Activated naive CD8-positive, alpha-beta T cell treated with anti-CD3 and anti-CD28 coated beads, Interleukin-2, amount 50 U/mL, for 16 hours (primary cell): ENCODE measurements at regions not wholly inside any gene's neighbourhood (a gene's known extent, or its start where the extent isn't known, plus 50 kb on each side); places are given as distances from the start of the nearest gene placed in this dataset.

Experiments used
- DNase-seq: peaks from one replicate; pipeline ENCODE4 v3.0.0-alpha.2; 2020; ENCODE audit warnings: low read depth, low spot score

- DNase-seq = no peak
These were observed 661.7 kb downstream of the MCTP2 start for GRCh38 chr15:94893091-94893490.

- no peak for DNase-seq
These were observed 662.7 kb downstream of the MCTP2 start for GRCh38 chr15:94894056-94894455.

GRCh38 chr15:94909510-94909909 lies 678.1 kb downstream of the MCTP2 start:
- no peak for DNase-seq

GRCh38 chr15:94910166-94910565 lies 678.8 kb downstream of the MCTP2 start:
- no peak for DNase-seq

GRCh38 chr15:94912760-94913159 lies 681.4 kb downstream of the MCTP2 start:
- no peak for DNase-seq

GRCh38 chr15:94917068-94917467 lies 685.7 kb downstream of the MCTP2 start:
- DNase-seq = no peak

- DNase-seq = no peak
These were observed 690.6 kb downstream of the MCTP2 start for GRCh38 chr15:94921936-94922335.

- DNase-seq = no peak
These were observed 692.7 kb downstream of the MCTP2 start for GRCh38 chr15:94924057-94924456.

GRCh38 chr15:94924971-94925598 lies 693.7 kb downstream of the MCTP2 start:
- DNase-seq = no peak

- no peak for DNase-seq
These were observed 694.3 kb downstream of the MCTP2 start for GRCh38 chr15:94925680-94926079.

GRCh38 chr15:94927003-94927402 lies 695.6 kb downstream of the MCTP2 start:
- no peak for DNase-seq

GRCh38 chr15:94929282-94929681 lies 697.9 kb downstream of the MCTP2 start:
- DNase-seq = no peak

- no peak for DNase-seq
These were observed 699.1 kb downstream of the MCTP2 start for GRCh38 chr15:94930441-94930840.

- no peak for DNase-seq
These were observed 699.6 kb downstream of the MCTP2 start for GRCh38 chr15:94930960-94931359.

- no peak for DNase-seq
These were observed 703.1 kb downstream of the MCTP2 start for GRCh38 chr15:94934440-94934839.

- no peak for DNase-seq
These were observed 705.9 kb downstream of the MCTP2 start for GRCh38 chr15:94937242-94937641.

GRCh38 chr15:94943888-94944287 lies 712.5 kb downstream of the MCTP2 start:
- no peak for DNase-seq

GRCh38 chr15:94951538-94951937 lies 720.2 kb downstream of the MCTP2 start:
- DNase-seq = no peak

GRCh38 chr15:94963953-94964352 lies 732.6 kb downstream of the MCTP2 start:
- DNase-seq = no peak

- no peak for DNase-seq
These were observed 734.2 kb downstream of the MCTP2 start for GRCh38 chr15:94965593-94965992.

GRCh38 chr15:94968133-94968532 lies 736.8 kb downstream of the MCTP2 start:
- DNase-seq = no peak

- DNase-seq = no peak
These were observed 738.7 kb downstream of the MCTP2 start for GRCh38 chr15:94970096-94970495.

- DNase-seq = no peak
These were observed 739.4 kb downstream of the MCTP2 start for GRCh38 chr15:94970802-94971201.

- no peak for DNase-seq
These were observed 741.0 kb downstream of the MCTP2 start for GRCh38 chr15:94972314-94972713.
